ENCODE measurements at regions not wholly inside any gene's neighbourhood (a gene's known extent, or its start where the extent isn't known, plus 50 kb on each side); places are given as distances from the start of the nearest gene placed in this dataset.

- Mint-ChIP-seq H3K4me3 (no peak overlapping the region), H3K4me1 (ENCODE audit: low read depth) (no peaks in the 10 kb centered on the region), H3K9me3 (peaks cover 61% of the 10 kb centered on the region), H3K36me3 (ENCODE audit: low read depth) (peaks cover 18% of the 10 kb centered on the region), H3K27ac (no peak overlapping the region), H3K27me3 (ENCODE audit: insufficient read depth) (no peaks in the 10 kb centered on the region; the same call in 1 of the 2 replicates)
- TF ChIP-seq CTCF (IDR thresholded peaks at IDR 0.05), result no peak
- DNase-seq, result no peak
These were observed 398.6 kb downstream of the BRD1 start for GRCh38 chr22:49429066-49429465.

- H3K27me3 Mint-ChIP-seq (ENCODE audit: insufficient read depth), result no peaks in the 10 kb centered on the region; the same call in 1 of the 2 replicates
- no peak for TF ChIP-seq CTCF (IDR thresholded peaks at IDR 0.05)
- H3K9me3 Mint-ChIP-seq, result peaks cover 59% of the 10 kb centered on the region
These were observed 399.7 kb downstream of the BRD1 start for GRCh38 chr22:49427941-49428340.

GRCh38 chr22:49427341-49427740 lies 400.3 kb downstream of the BRD1 start:
- no peak for TF ChIP-seq CTCF (IDR thresholded peaks at IDR 0.05)
- Mint-ChIP-seq H3K27ac (no peak overlapping the region), H3K27me3 (ENCODE audit: insufficient read depth) (no peaks in the 10 kb centered on the region; the same call in 1 of the 2 replicates), H3K9me3 (peaks cover 53% of the 10 kb centered on the region), H3K4me3 (no peak overlapping the region), H3K4me1 (ENCODE audit: low read depth) (no peaks in the 10 kb centered on the region), H3K36me3 (ENCODE audit: low read depth) (peaks cover 23% of the 10 kb centered on the region)
- no peak for DNase-seq

More at GRCh38 chr22:49427941-49428340, 399.7 kb downstream of the BRD1 start:
- DNase-seq, result no peak
- H3K4me1 Mint-ChIP-seq (ENCODE audit: low read depth), result no peaks in the 10 kb centered on the region
- no peak overlapping the region for H3K4me3 Mint-ChIP-seq
- no peak overlapping the region for H3K27ac Mint-ChIP-seq
- peaks cover 23% of the 10 kb centered on the region for H3K36me3 Mint-ChIP-seq (ENCODE audit: low read depth)

- peaks cover 17% of the 10 kb centered on the region for H3K36me3 Mint-ChIP-seq (ENCODE audit: low read depth)
- no peak overlapping the region for H3K27ac Mint-ChIP-seq
- H3K4me3 Mint-ChIP-seq, result no peak overlapping the region
- H3K27me3 Mint-ChIP-seq (ENCODE audit: insufficient read depth), result no peaks in the 10 kb centered on the region; the same call in 1 of the 2 replicates
- no peaks in the 10 kb centered on the region for H3K4me1 Mint-ChIP-seq (ENCODE audit: low read depth)
- no peak for TF ChIP-seq CTCF (IDR thresholded peaks at IDR 0.05)
- H3K9me3 Mint-ChIP-seq, result peaks cover 47% of the 10 kb centered on the region
- DNase-seq, result no peak
These were observed 400.9 kb downstream of the BRD1 start for GRCh38 chr22:49426618-49427266.

GRCh38 chr22:49426098-49426497 lies 401.6 kb downstream of the BRD1 start:
- H3K36me3 Mint-ChIP-seq (ENCODE audit: low read depth), result peaks cover 17% of the 10 kb centered on the region
- TF ChIP-seq CTCF (IDR thresholded peaks at IDR 0.05), result no peak
- H3K4me1 Mint-ChIP-seq (ENCODE audit: low read depth), result no peaks in the 10 kb centered on the region
- no peak overlapping the region for H3K4me3 Mint-ChIP-seq
- no peaks in the 10 kb centered on the region; the same call in 1 of the 2 replicates for H3K27me3 Mint-ChIP-seq (ENCODE audit: insufficient read depth)
- peaks cover 47% of the 10 kb centered on the region for H3K9me3 Mint-ChIP-seq
- H3K27ac Mint-ChIP-seq, result no peak overlapping the region
- DNase-seq, result no peak
